CD14-positive monocyte (primary cell): ENCODE measurements at regions not wholly inside any gene's neighbourhood (a gene's known extent, or its start where the extent isn't known, plus 50 kb on each side); places are given as distances from the start of the nearest gene placed in this dataset.

Source experiments
- DNase-seq, 3 donors: peaks; one replicate each; pipeline ENCODE4 v3.0.0-alpha.2; 2011 to 2022
- H2AFZ ChIP-seq: 2 replicates; pipeline ENCODE4 v1.6.0; 2012; ENCODE audit warnings: mild to moderate bottlenecking, low read depth, low read length, inconsistent platforms; ENCODE audit not compliant: insufficient read depth, poor library complexity, severe bottlenecking
- H3K27ac ChIP-seq, 2 donors: 1 replicate in 1 of 2; 2 replicates in 1 of 2; pipeline ENCODE4 v1.5.1; 2012 to 2013; ENCODE audit warnings: low read length in 2 of 2, control low read depth in 1 of 2, inconsistent platforms in 1 of 2, low read depth in 1 of 2, mild to moderate bottlenecking in 1 of 2
- H3K27me3 ChIP-seq, 2 donors: one replicate each; pipeline versions ENCODE4 v1.6.0 to v1.6.1; 2011 to 2013; ENCODE audit warnings: low read length in 2 of 2; ENCODE audit not compliant: control insufficient read depth in 2 of 2, insufficient read depth in 2 of 2
- H3K36me3 ChIP-seq, 2 donors: replicated peaks in 1 of 2; 1 replicate in 1 of 2; 2 replicates in 1 of 2; pipeline versions ENCODE4 v1.5.1 to v1.6.1; 2012 to 2013; ENCODE audit warnings: low read length in 2 of 2, control low read depth in 1 of 2, inconsistent platforms in 1 of 2, mild to moderate bottlenecking in 1 of 2; ENCODE audit not compliant: insufficient read depth in 2 of 2, control insufficient read depth in 1 of 2
- H3K4me1 ChIP-seq, 2 donors: 1 replicate in 1 of 2; 2 replicates in 1 of 2; pipeline versions ENCODE4 v1.5.1 to v1.6.1; 2012 to 2013; ENCODE audit warnings: low read length in 2 of 2, control low read depth in 1 of 2, inconsistent platforms in 1 of 2, mild to moderate bottlenecking in 1 of 2, moderate library complexity in 1 of 2; ENCODE audit not compliant: insufficient read depth in 2 of 2, control insufficient read depth in 1 of 2
- H3K4me2 ChIP-seq: replicated peaks from 2 replicates; pipeline ENCODE3; 2012; ENCODE audit warnings: low read length, moderate library complexity, mild to moderate bottlenecking; ENCODE audit not compliant: poor library complexity, severe bottlenecking; ENCODE audit errors: extremely low read depth
- H3K4me3 ChIP-seq, 3 experiments: fragments of 200-600 bp in 1 of 3; sonication (generic) in 1 of 3; replicated peaks in 1 of 3; 1 replicate in 2 of 3; 2 replicates in 1 of 3; pipeline ENCODE4 v1.5.1; 2011 to 2013; ENCODE audit warnings: low read length in 3 of 3, mild to moderate bottlenecking in 3 of 3, control low read depth in 2 of 3, low read depth in 2 of 3, inconsistent platforms in 1 of 3, moderate library complexity in 1 of 3
- H3K79me2 ChIP-seq: 2 replicates; pipeline ENCODE4 v1.6.0; 2012; ENCODE audit warnings: mild to moderate bottlenecking, control low read depth, inconsistent platforms, low read length, moderate library complexity; ENCODE audit not compliant: insufficient read depth
- H3K9ac ChIP-seq: 2 replicates; pipeline ENCODE4 v1.6.0; 2017; ENCODE audit warnings: low read length, mild to moderate bottlenecking; ENCODE audit not compliant: insufficient read depth, poor library complexity, severe bottlenecking
- H3K9me3 ChIP-seq, 2 donors: replicated peaks in 1 of 2; 1 replicate in 1 of 2; 2 replicates in 1 of 2; pipeline versions ENCODE4 v1.5.1 to v1.6.1; 2012 to 2013; ENCODE audit warnings: low read length in 2 of 2, control low read depth in 1 of 2; ENCODE audit not compliant: control insufficient read depth in 1 of 2, insufficient read depth in 1 of 2
- H4K20me1 ChIP-seq: 2 replicates; pipeline ENCODE4 v1.6.0; 2012; ENCODE audit warnings: mild to moderate bottlenecking, low read length, control low read depth, moderate library complexity; ENCODE audit not compliant: insufficient read depth
- H3K27ac Mint-ChIP-seq, 7 donors: one replicate each; pipeline ENCODE4 v1.8.0; 2020; ENCODE audit warnings: mild to moderate bottlenecking in 7 of 7, mixed read lengths in 7 of 7, moderate library complexity in 6 of 7, inconsistent platforms in 2 of 7
- H3K27me3 Mint-ChIP-seq, 3 donors: one replicate each; pipeline ENCODE4 v1.8.0; 2021 to 2022; ENCODE audit warnings: low read depth in 3 of 3, mild to moderate bottlenecking in 3 of 3, mixed read lengths in 3 of 3, moderate library complexity in 3 of 3, inconsistent platforms in 1 of 3
- H3K36me3 Mint-ChIP-seq, 2 donors: one replicate each; pipeline ENCODE4 v1.8.0; 2020; ENCODE audit warnings: mixed read lengths in 2 of 2, inconsistent platforms in 1 of 2, mild to moderate bottlenecking in 1 of 2
- H3K4me1 Mint-ChIP-seq: one replicate; pipeline ENCODE4 v1.8.0; 2020; ENCODE audit warnings: mild to moderate bottlenecking, mixed read lengths
- H3K4me3 Mint-ChIP-seq, 2 donors: one replicate each; pipeline ENCODE4 v1.8.0; 2020; ENCODE audit warnings: mild to moderate bottlenecking in 2 of 2, mixed read lengths in 2 of 2, moderate library complexity in 1 of 2
- H3K9me3 Mint-ChIP-seq, 7 donors: one replicate each; pipeline ENCODE4 v1.8.0; 2020 to 2022; ENCODE audit warnings: mixed read lengths in 7 of 7, mild to moderate bottlenecking in 6 of 7, moderate library complexity in 6 of 7, inconsistent platforms in 2 of 7
- WGBS: methylation state at CpG from one replicate; pipeline ENCODE4 v1.1.5; 2013; ENCODE audit warnings: missing lambda C conversion rate; ENCODE audit not compliant: insufficient coverage; 5-methylcytosine and 5-hydroxymethylcytosine counted together
- intact Hi-C, 2 donors: fragments of 100-400 bp; cut with micrococcal nuclease; formaldehyde crosslinking; loops; one replicate each; pipeline versions ENCODE4 v1.15.0 to v1.15.1; 2023
- TF ChIP-seq, protein P1 (sequence below): fragments of 200-600 bp; IDR thresholded peaks from one replicate; pipeline ENCODE4 v1.8.0; 2022; ENCODE audit warnings: antibody characterized with exemption, mild to moderate bottlenecking

DNA sequence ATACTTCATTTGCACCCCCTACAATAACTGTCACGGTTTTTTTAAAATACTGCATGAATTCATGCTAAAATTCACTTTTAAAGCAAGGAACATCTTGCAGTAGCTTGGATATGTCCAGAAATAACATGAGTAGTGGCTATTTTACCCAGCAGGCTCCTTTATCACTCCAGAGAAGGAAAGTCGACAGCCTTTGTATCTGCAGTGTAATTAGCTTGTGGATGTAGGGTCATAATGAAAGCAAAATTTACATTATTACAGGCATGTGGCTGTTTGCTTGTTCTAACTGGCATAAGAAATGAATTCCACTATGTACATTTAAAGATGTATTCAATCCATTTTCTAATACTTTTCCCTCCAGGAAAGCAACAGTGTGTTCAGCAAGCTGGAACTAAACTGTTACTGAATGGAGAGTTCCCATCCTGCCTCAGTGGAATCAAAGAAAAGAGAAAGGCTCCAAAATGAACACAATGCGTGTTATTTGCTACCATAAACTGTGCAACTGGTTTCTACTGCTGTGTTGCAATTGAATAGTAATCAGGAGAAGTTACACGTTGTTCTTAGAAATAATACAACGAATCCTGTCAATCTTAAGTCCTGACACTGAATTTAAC, 321.2 kb upstream of the VRK2 start:
- Mint-ChIP-seq H3K36me3 (no peaks in the 10 kb centered on the region), H3K9me3 (peaks cover 0 to 7% (median 0%) of the 10 kb centered on the region in 7 donors), H3K27ac (no peak overlapping the region), H3K27me3 (no peaks in the 10 kb centered on the region), H3K4me3 (no peak overlapping the region), H3K4me1 (peaks cover 10% of the 10 kb centered on the region)
- no peak overlapping the region for H2AFZ ChIP-seq
- no peak overlapping the region for H3K9ac ChIP-seq
- H3K36me3 ChIP-seq, result no peaks in the 10 kb centered on the region
- H3K9me3 ChIP-seq, result no peaks in the 10 kb centered on the region
- no peak for DNase-seq
- H3K27me3 ChIP-seq, result no peaks in the 10 kb centered on the region
- no peaks in the 10 kb centered on the region for H4K20me1 ChIP-seq
- H3K4me1 ChIP-seq, result no peaks in the 10 kb centered on the region
- no peaks in the 10 kb centered on the region for H3K79me2 ChIP-seq
- H3K27ac ChIP-seq, result no peak overlapping the region
- H3K4me2 ChIP-seq, result no peak overlapping the region
- H3K4me3 ChIP-seq, result no peak overlapping the region
- TF ChIP-seq, protein P1, sequence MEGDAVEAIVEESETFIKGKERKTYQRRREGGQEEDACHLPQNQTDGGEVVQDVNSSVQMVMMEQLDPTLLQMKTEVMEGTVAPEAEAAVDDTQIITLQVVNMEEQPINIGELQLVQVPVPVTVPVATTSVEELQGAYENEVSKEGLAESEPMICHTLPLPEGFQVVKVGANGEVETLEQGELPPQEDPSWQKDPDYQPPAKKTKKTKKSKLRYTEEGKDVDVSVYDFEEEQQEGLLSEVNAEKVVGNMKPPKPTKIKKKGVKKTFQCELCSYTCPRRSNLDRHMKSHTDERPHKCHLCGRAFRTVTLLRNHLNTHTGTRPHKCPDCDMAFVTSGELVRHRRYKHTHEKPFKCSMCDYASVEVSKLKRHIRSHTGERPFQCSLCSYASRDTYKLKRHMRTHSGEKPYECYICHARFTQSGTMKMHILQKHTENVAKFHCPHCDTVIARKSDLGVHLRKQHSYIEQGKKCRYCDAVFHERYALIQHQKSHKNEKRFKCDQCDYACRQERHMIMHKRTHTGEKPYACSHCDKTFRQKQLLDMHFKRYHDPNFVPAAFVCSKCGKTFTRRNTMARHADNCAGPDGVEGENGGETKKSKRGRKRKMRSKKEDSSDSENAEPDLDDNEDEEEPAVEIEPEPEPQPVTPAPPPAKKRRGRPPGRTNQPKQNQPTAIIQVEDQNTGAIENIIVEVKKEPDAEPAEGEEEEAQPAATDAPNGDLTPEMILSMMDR, result no peak
- intact Hi-C loops, result no loop called here
- WGBS, result 100% methylated on average over 1 of the region's 5 CpGs

DNA sequence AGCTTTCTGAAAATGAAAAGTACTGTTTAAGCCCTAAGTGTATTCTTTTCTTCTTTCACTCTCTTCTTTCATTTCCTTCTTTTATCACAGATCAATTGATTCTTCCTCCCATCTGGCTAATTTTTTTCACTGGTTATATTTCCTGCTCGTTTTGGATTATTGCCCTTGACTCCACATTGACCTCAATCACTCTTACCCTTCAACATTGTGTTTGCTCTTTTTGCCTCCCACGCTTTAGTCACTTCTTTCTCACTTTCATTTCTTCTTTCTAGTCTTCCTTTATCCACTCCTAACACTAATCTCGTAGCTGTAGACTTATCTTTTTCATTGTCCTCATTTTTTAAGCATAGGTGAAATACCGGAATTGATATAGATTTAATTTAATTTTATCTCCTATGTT, 320.3 kb upstream of the VRK2 start:
- Mint-ChIP-seq H3K36me3 (no peaks in the 10 kb centered on the region), H3K27ac (no peak overlapping the region), H3K27me3 (no peaks in the 10 kb centered on the region), H3K4me1 (peaks cover 2% of the 10 kb centered on the region), H3K4me3 (no peak overlapping the region), H3K9me3 (peaks cover 0 to 7% (median 0%) of the 10 kb centered on the region in 7 donors)
- TF ChIP-seq, protein P1, result no peak
- H3K9me3 ChIP-seq, result no peaks in the 10 kb centered on the region
- H2AFZ ChIP-seq, result no peak overlapping the region
- H3K9ac ChIP-seq, result no peak overlapping the region
- no peaks in the 10 kb centered on the region for H3K27me3 ChIP-seq
- H3K4me1 ChIP-seq, result no peaks in the 10 kb centered on the region
- intact Hi-C loops, result no loop called here
- no peaks in the 10 kb centered on the region for H4K20me1 ChIP-seq
- no CpG with 5 or more reads among the region's 4 CpGs for WGBS
- H3K79me2 ChIP-seq, result no peaks in the 10 kb centered on the region
- DNase-seq, result no peak
- no peaks in the 10 kb centered on the region for H3K36me3 ChIP-seq
- no peak overlapping the region for H3K4me3 ChIP-seq
- no peak overlapping the region for H3K27ac ChIP-seq
- H3K4me2 ChIP-seq, result no peak overlapping the region
